A673 (cell line): ENCODE measurements at regions not wholly inside any gene's neighbourhood (a gene's known extent, or its start where the extent isn't known, plus 50 kb on each side); places are given as distances from the start of the nearest gene placed in this dataset.

Experiments used
- CTCF ChIP-seq: fragments of 300-800, 200-600 bp; sonication (generic); conservative IDR thresholded peaks from 2 replicates; pipeline ENCODE4 v1.5.1; 2017; ENCODE audit warnings: low read depth, mild to moderate bottlenecking, antibody characterized with exemption, low read length, moderate library complexity, mixed read lengths
- EZH2 ChIP-seq: fragments of 200-600 bp; sonication (generic); IDR thresholded peaks from 2 replicates; pipeline ENCODE4 v1.6.1; 2017; ENCODE audit warnings: borderline replicate concordance, low read depth, mild to moderate bottlenecking, mixed read lengths, antibody characterized with exemption, low read length; ENCODE audit not compliant: poor library complexity, severe bottlenecking

DNA sequence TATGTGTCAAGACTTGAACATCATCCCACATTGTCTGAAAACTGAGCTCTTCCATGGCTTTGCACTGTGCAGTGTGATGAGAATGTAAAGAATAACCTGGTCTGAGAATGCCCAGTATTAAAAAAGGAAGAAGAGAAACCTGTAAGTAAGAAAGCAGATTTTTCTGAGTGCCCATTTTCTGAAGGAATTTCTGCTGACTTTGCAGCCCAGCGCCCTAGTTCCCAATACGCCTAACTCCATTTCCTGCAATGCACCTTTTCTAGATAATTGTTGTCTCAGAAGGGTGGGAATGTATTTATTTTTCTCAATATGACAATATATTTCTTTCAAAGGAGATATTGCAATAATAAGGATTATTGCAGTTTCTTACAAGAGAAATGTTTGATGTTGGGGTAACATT lies 231.5 kb downstream of the HAO1 start:
- TF ChIP-seq CTCF (no peak), EZH2 (no peak)
